ENCODE measurements at regions not wholly inside any gene's neighbourhood (a gene's known extent, or its start where the extent isn't known, plus 50 kb on each side); places are given as distances from the start of the nearest gene placed in this dataset.
A peak's percentile ranks its signal among the peaks of the same experiment; 100 is the strongest.

GRCh38 chr6:66699385-66699784 lies 992.4 kb upstream of the EYS start:
- Histone ChIP-seq H3K9ac (ENCODE audit: low read depth, low read length) (no peak overlapping the region), H3K4me3 (ENCODE audit: low read depth, low read length) (no peak overlapping the region), H3K27me3 (ENCODE audit: control insufficient read depth, insufficient read depth, low read length) (no peaks in the 10 kb centered on the region), H3K4me1 (ENCODE audit: control insufficient read depth, insufficient read depth, low read length) (no peaks in the 10 kb centered on the region), H3K9me3 (ENCODE audit: control insufficient read depth, insufficient read depth, low read length) (peaks cover 2% of the 10 kb centered on the region; the same call in 1 of the 2 replicates), H3K27ac (ENCODE audit: low read depth, low read length) (no peak overlapping the region), H3K36me3 (ENCODE audit: control insufficient read depth, insufficient read depth, low read length) (no peaks in the 10 kb centered on the region)

GRCh38 chr6:66689608-66690007 lies 982.6 kb upstream of the EYS start:
- Histone ChIP-seq H3K4me3 (ENCODE audit: low read depth, low read length) (no peak overlapping the region), H3K4me1 (ENCODE audit: control insufficient read depth, insufficient read depth, low read length) (no peaks in the 10 kb centered on the region), H3K9me3 (ENCODE audit: control insufficient read depth, insufficient read depth, low read length) (no peaks in the 10 kb centered on the region), H3K27me3 (ENCODE audit: control insufficient read depth, insufficient read depth, low read length) (no peaks in the 10 kb centered on the region), H3K36me3 (ENCODE audit: control insufficient read depth, insufficient read depth, low read length) (no peaks in the 10 kb centered on the region), H3K9ac (ENCODE audit: low read depth, low read length) (no peak overlapping the region), H3K27ac (ENCODE audit: low read depth, low read length) (no peak overlapping the region)

- no peak overlapping the region for H3K4me3 ChIP-seq (ENCODE audit: low read depth, low read length)
- peaks cover 2% of the 10 kb centered on the region; the same call in 1 of the 2 replicates for H3K9me3 ChIP-seq (ENCODE audit: control insufficient read depth, insufficient read depth, low read length)
- H3K4me1 ChIP-seq (ENCODE audit: control insufficient read depth, insufficient read depth, low read length) = no peaks in the 10 kb centered on the region
- H3K27ac ChIP-seq (ENCODE audit: low read depth, low read length) = no peak overlapping the region
- no peaks in the 10 kb centered on the region for H3K27me3 ChIP-seq (ENCODE audit: control insufficient read depth, insufficient read depth, low read length)
- H3K36me3 ChIP-seq (ENCODE audit: control insufficient read depth, insufficient read depth, low read length) = no peaks in the 10 kb centered on the region
- no peak overlapping the region for H3K9ac ChIP-seq (ENCODE audit: low read depth, low read length)
Observed at GRCh38 chr6:66687611-66688140, 980.6 kb upstream of the EYS start.

DNA sequence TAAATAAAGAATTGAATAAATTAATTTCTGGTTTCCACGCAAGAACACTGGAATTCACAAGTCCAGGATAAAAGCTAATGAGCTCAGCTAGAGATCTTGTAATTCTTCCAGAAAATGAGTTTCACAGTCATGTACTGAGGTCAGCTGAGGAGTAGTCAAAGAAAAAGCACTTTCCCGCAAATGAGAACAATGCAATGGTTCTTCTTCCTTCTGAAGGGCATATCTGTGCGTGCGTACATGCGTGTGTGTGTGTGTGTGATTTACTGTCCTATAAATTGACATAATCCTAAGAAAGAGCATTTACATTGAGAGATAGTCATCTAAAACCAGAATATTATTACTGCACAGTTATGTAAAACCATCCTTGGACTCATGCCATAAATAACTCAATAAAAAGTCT lies 968.9 kb upstream of the EYS start:
- Histone ChIP-seq H3K9ac (ENCODE audit: low read depth, low read length) (no peak overlapping the region), H3K27me3 (ENCODE audit: control insufficient read depth, insufficient read depth, low read length) (no peaks in the 10 kb centered on the region), H3K9me3 (ENCODE audit: control insufficient read depth, insufficient read depth, low read length) (no peaks in the 10 kb centered on the region), H3K36me3 (ENCODE audit: control insufficient read depth, insufficient read depth, low read length) (no peaks in the 10 kb centered on the region), H3K4me3 (ENCODE audit: low read depth, low read length) (no peak overlapping the region), H3K4me1 (ENCODE audit: control insufficient read depth, insufficient read depth, low read length) (no peaks in the 10 kb centered on the region), H3K27ac (ENCODE audit: low read depth, low read length) (no peak overlapping the region)

- no peaks in the 10 kb centered on the region for H3K9me3 ChIP-seq (ENCODE audit: control insufficient read depth, insufficient read depth, low read length)
- H3K36me3 ChIP-seq (ENCODE audit: control insufficient read depth, insufficient read depth, low read length) = no peaks in the 10 kb centered on the region
- H3K9ac ChIP-seq (ENCODE audit: low read depth, low read length) = no peak overlapping the region
- no peak overlapping the region for H3K27ac ChIP-seq (ENCODE audit: low read depth, low read length)
- no peaks in the 10 kb centered on the region for H3K27me3 ChIP-seq (ENCODE audit: control insufficient read depth, insufficient read depth, low read length)
- H3K4me3 ChIP-seq (ENCODE audit: low read depth, low read length) = no peak overlapping the region
- H3K4me1 ChIP-seq (ENCODE audit: control insufficient read depth, insufficient read depth, low read length) = peaks cover 7% of the 10 kb centered on the region
Observed at GRCh38 chr6:66664112-66664511, 957.1 kb upstream of the EYS start.

- Histone ChIP-seq H3K36me3 (ENCODE audit: control insufficient read depth, insufficient read depth, low read length) (no peaks in the 10 kb centered on the region), H3K9ac (ENCODE audit: low read depth, low read length) (no peak overlapping the region), H3K9me3 (ENCODE audit: control insufficient read depth, insufficient read depth, low read length) (no peaks in the 10 kb centered on the region), H3K27me3 (ENCODE audit: control insufficient read depth, insufficient read depth, low read length) (no peaks in the 10 kb centered on the region), H3K4me1 (ENCODE audit: control insufficient read depth, insufficient read depth, low read length) (peaks cover 7% of the 10 kb centered on the region), H3K27ac (ENCODE audit: low read depth, low read length) (peak overlapping the region; percentile 34), H3K4me3 (ENCODE audit: low read depth, low read length) (no peak overlapping the region)
Observed at GRCh38 chr6:66662721-66663507, 955.9 kb upstream of the EYS start.

DNA sequence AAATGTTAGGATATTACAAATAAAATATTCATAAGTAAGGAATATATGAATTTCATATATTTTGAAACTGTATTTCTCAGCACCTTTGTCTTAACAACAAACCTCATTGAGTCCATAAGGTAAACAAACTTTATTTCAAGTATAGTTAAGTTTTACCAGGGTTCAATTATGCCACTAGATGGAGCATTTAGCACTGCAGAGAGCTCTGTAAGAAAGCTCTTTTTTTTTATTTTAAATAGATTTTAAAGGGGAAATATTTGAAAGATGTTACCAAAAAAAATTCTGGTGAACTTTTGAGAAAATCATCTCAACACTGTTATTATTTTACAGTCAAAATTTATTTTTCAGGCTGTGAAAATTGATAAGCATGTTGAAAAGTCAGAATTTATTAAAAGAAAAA lies 955.2 kb upstream of the EYS start:
- Histone ChIP-seq H3K9me3 (ENCODE audit: control insufficient read depth, insufficient read depth, low read length) (no peaks in the 10 kb centered on the region), H3K36me3 (ENCODE audit: control insufficient read depth, insufficient read depth, low read length) (no peaks in the 10 kb centered on the region), H3K4me1 (ENCODE audit: control insufficient read depth, insufficient read depth, low read length) (peaks cover 7% of the 10 kb centered on the region), H3K27ac (ENCODE audit: low read depth, low read length) (no peak overlapping the region), H3K9ac (ENCODE audit: low read depth, low read length) (no peak overlapping the region), H3K4me3 (ENCODE audit: low read depth, low read length) (no peak overlapping the region), H3K27me3 (ENCODE audit: control insufficient read depth, insufficient read depth, low read length) (no peaks in the 10 kb centered on the region)

- Histone ChIP-seq H3K9me3 (ENCODE audit: control insufficient read depth, insufficient read depth, low read length) (peaks cover 8% of the 10 kb centered on the region), H3K4me1 (ENCODE audit: control insufficient read depth, insufficient read depth, low read length) (no peaks in the 10 kb centered on the region), H3K36me3 (ENCODE audit: control insufficient read depth, insufficient read depth, low read length) (no peaks in the 10 kb centered on the region), H3K27ac (ENCODE audit: low read depth, low read length) (no peak overlapping the region), H3K27me3 (ENCODE audit: control insufficient read depth, insufficient read depth, low read length) (no peaks in the 10 kb centered on the region), H3K9ac (ENCODE audit: low read depth, low read length) (no peak overlapping the region), H3K4me3 (ENCODE audit: low read depth, low read length) (no peak overlapping the region)
Observed at GRCh38 chr6:66655420-66655819, 948.4 kb upstream of the EYS start.

GRCh38 chr6:66638518-66638917 lies 931.5 kb upstream of the EYS start:
- H3K9me3 ChIP-seq (ENCODE audit: control insufficient read depth, insufficient read depth, low read length) = no peaks in the 10 kb centered on the region
- no peaks in the 10 kb centered on the region for H3K36me3 ChIP-seq (ENCODE audit: control insufficient read depth, insufficient read depth, low read length)
- no peak overlapping the region for H3K9ac ChIP-seq (ENCODE audit: low read depth, low read length)
- H3K4me3 ChIP-seq (ENCODE audit: low read depth, low read length) = no peak overlapping the region
- H3K27ac ChIP-seq (ENCODE audit: low read depth, low read length) = no peak overlapping the region
- no peaks in the 10 kb centered on the region for H3K4me1 ChIP-seq (ENCODE audit: control insufficient read depth, insufficient read depth, low read length)
- H3K27me3 ChIP-seq (ENCODE audit: control insufficient read depth, insufficient read depth, low read length) = no peaks in the 10 kb centered on the region

DNA sequence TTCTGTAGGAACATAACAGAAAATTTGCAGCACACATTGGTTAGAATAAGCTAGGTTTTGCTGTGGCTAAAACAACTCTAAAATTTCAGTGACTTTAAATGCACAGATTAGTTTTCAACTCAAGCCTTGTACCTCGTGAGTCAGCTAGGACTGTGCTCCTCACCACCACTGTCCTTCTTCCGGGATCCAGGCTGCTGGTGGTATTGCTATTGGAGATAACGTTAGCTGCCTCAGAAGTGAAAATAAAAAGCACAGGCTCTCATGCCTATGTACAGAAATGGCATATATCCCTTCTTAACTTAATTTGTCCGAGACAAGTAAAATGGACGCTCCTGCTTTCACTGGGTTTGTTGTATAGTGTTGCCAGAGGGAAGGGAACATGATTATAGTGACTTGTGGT lies 931.1 kb upstream of the EYS start:
- no peak overlapping the region for H3K27ac ChIP-seq (ENCODE audit: low read depth, low read length)

GRCh38 chr6:66628917-66629316 lies 921.9 kb upstream of the EYS start:
- Histone ChIP-seq H3K9ac (ENCODE audit: low read depth, low read length) (no peak overlapping the region), H3K27me3 (ENCODE audit: control insufficient read depth, insufficient read depth, low read length) (no peaks in the 10 kb centered on the region), H3K4me1 (ENCODE audit: control insufficient read depth, insufficient read depth, low read length) (no peaks in the 10 kb centered on the region), H3K27ac (ENCODE audit: low read depth, low read length) (no peak overlapping the region), H3K4me3 (ENCODE audit: low read depth, low read length) (no peak overlapping the region), H3K36me3 (ENCODE audit: control insufficient read depth, insufficient read depth, low read length) (no peaks in the 10 kb centered on the region), H3K9me3 (ENCODE audit: control insufficient read depth, insufficient read depth, low read length) (peaks cover 6% of the 10 kb centered on the region)

More for the DNA sequence above, 931.1 kb upstream of the EYS start:
- no peaks in the 10 kb centered on the region for H3K27me3 ChIP-seq (ENCODE audit: control insufficient read depth, insufficient read depth, low read length)
- no peak overlapping the region for H3K4me3 ChIP-seq (ENCODE audit: low read depth, low read length)
- H3K9ac ChIP-seq (ENCODE audit: low read depth, low read length) = no peak overlapping the region
- no peaks in the 10 kb centered on the region for H3K9me3 ChIP-seq (ENCODE audit: control insufficient read depth, insufficient read depth, low read length)
- no peaks in the 10 kb centered on the region for H3K36me3 ChIP-seq (ENCODE audit: control insufficient read depth, insufficient read depth, low read length)
- H3K4me1 ChIP-seq (ENCODE audit: control insufficient read depth, insufficient read depth, low read length) = no peaks in the 10 kb centered on the region
